OCI-LY7 (cell line): ENCODE measurements at regions not wholly inside any gene's neighbourhood (a gene's known extent, or its start where the extent isn't known, plus 50 kb on each side); places are given as distances from the start of the nearest gene placed in this dataset.

ENCODE experiments used
- BruUV-seq: library from RNA; stranded (reverse); fragments of 400-500 nt; replicated peaks from 2 replicates; lab custom pipeline; 2021; lab: Mats Ljungman, UMichigan
- CTCF ChIA-PET: fragments of 300-600 bp; sonication (Branson Sonifier 250); formaldehyde crosslinking; loops from one replicate; lab custom pipeline; 2022; ENCODE audit warnings: antibody characterized with exemption; ENCODE audit not compliant: unreplicated experiment; lab: Charles Lee
- POLR2A ChIA-PET: fragments of 300-600 bp; sonication (Branson Sonifier 250); formaldehyde crosslinking; loops from one replicate; lab custom pipeline; 2022; ENCODE audit warnings: antibody characterized with exemption; lab: Charles Lee
- DNase-seq: peaks from one replicate; pipeline ENCODE4 v3.0.0-alpha.2; 2015; ENCODE audit warnings: low spot score
- H2AFZ ChIP-seq: fragments of 200-600 bp; sonication (generic), shearing (Covaris generic); 2 replicates; pipeline ENCODE4 v1.6.1; 2014; ENCODE audit warnings: mild to moderate bottlenecking, antibody characterized with exemption, low read length, moderate library complexity
- H3K27ac ChIP-seq: fragments of 200-600 bp; sonication (generic); 2 replicates; pipeline ENCODE4 v1.5.1; 2014; ENCODE audit warnings: mixed run types, low read depth, mild to moderate bottlenecking, moderate library complexity, low read length, inconsistent platforms; ENCODE audit not compliant: poor library complexity, severe bottlenecking
- H3K36me3 ChIP-seq: fragments of 200-600 bp; sonication (generic); 2 replicates; pipeline ENCODE4 v1.6.1; 2014; ENCODE audit warnings: mild to moderate bottlenecking, antibody characterized with exemption, low read length, moderate library complexity, mixed read lengths; ENCODE audit not compliant: insufficient read depth
- H3K4me1 ChIP-seq: fragments of 200-600 bp; sonication (generic); 2 replicates; pipeline ENCODE4 v1.5.1; 2014; ENCODE audit warnings: mild to moderate bottlenecking, low read length; ENCODE audit not compliant: insufficient read depth, poor library complexity, severe bottlenecking
- H3K4me2 ChIP-seq: fragments of 200-600 bp; sonication (generic); 2 replicates; pipeline ENCODE4 v1.6.1; 2014; ENCODE audit warnings: mild to moderate bottlenecking, low read length
- H3K4me3 ChIP-seq: fragments of 200-600 bp; sonication (generic); 2 replicates; pipeline ENCODE4 v1.5.1; 2014; ENCODE audit warnings: mild to moderate bottlenecking, low read depth, low read length; ENCODE audit not compliant: poor library complexity, severe bottlenecking
- H3K79me2 ChIP-seq: fragments of 200-600 bp; sonication (generic); 2 replicates; pipeline ENCODE4 v1.6.1; 2016; ENCODE audit warnings: low read depth, mild to moderate bottlenecking, low read length, moderate library complexity, mixed read lengths; ENCODE audit not compliant: insufficient read depth
- H3K9me2 ChIP-seq: fragments of 200-600 bp; sonication (generic); 2 replicates; pipeline ENCODE4 v1.6.1; 2016; ENCODE audit warnings: mild to moderate bottlenecking, low read length, mixed read lengths; ENCODE audit not compliant: insufficient read depth
- H3K9me3 ChIP-seq: fragments of 200-600 bp; sonication (generic); 2 replicates; pipeline ENCODE4 v1.6.1; 2014; ENCODE audit warnings: mild to moderate bottlenecking, mixed run types, low read length, mixed read lengths
- H4K20me1 ChIP-seq: fragments of 200-600 bp; sonication (generic); 2 replicates; pipeline ENCODE4 v1.6.1; 2014; ENCODE audit warnings: mild to moderate bottlenecking, antibody characterized with exemption, low read length, moderate library complexity, mixed read lengths; ENCODE audit not compliant: insufficient read depth
- EZH2phosphoT487 ChIP-seq: fragments of 200-600 bp; sonication (generic); IDR thresholded peaks from 2 replicates; pipeline ENCODE4 v1.6.1; 2018; ENCODE audit warnings: low read depth, borderline replicate concordance, mild to moderate bottlenecking, mixed run types, antibody characterized with exemption, low read length, moderate library complexity, mixed read lengths
- intact Hi-C: fragments of 100-400 bp; cut with micrococcal nuclease; formaldehyde crosslinking; loops from one replicate; pipeline ENCODE4 v1.10.0; 2022; ENCODE audit not compliant: unreplicated experiment
- TF ChIP-seq, protein P1 (sequence below): fragments of 200-600 bp; sonication (generic); conservative IDR thresholded peaks from 2 replicates; pipeline ENCODE4 v1.5.1; 2014; ENCODE audit warnings: mild to moderate bottlenecking, antibody characterized with exemption, low read length, moderate library complexity, mixed read lengths

DNA sequence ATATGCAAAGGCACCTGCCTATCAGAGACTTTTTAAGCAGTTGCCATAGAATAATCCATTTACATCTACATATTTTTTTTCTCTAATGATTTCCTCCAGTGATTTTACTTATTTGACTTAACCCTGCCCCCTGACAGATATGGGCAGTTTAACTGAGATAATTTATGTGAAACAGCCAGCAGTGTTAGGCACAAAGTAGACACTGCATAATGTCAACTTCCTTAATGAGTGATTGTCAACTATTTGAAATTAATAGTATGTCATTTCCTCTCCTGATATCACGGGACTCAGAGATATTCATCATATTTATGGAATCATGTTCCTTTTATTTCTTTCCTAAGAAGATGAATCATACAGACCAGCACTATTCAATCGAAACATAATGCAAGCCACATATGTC lies 179.9 kb upstream of the ATP10A start:
- ChIA-PET CTCF (no interaction called here), POLR2A (interaction anchor here (0.6 kb wide), 1 partner anchor 521 kb away, joined by 3 read pairs; no protein-coding TSS in a partner anchor)
- Histone ChIP-seq H3K36me3 (no peaks in the 10 kb centered on the region), H3K4me3 (no peak overlapping the region), H3K27ac (no peak overlapping the region), H2AFZ (no peak overlapping the region), H3K9me3 (no peaks in the 10 kb centered on the region), H3K4me2 (no peak overlapping the region), H3K79me2 (no peaks in the 10 kb centered on the region), H3K4me1 (no peaks in the 10 kb centered on the region), H3K9me2 (no peaks in the 10 kb centered on the region), H4K20me1 (no peaks in the 10 kb centered on the region)
- no peak for TF ChIP-seq EZH2phosphoT487
- TF ChIP-seq, protein P1, sequence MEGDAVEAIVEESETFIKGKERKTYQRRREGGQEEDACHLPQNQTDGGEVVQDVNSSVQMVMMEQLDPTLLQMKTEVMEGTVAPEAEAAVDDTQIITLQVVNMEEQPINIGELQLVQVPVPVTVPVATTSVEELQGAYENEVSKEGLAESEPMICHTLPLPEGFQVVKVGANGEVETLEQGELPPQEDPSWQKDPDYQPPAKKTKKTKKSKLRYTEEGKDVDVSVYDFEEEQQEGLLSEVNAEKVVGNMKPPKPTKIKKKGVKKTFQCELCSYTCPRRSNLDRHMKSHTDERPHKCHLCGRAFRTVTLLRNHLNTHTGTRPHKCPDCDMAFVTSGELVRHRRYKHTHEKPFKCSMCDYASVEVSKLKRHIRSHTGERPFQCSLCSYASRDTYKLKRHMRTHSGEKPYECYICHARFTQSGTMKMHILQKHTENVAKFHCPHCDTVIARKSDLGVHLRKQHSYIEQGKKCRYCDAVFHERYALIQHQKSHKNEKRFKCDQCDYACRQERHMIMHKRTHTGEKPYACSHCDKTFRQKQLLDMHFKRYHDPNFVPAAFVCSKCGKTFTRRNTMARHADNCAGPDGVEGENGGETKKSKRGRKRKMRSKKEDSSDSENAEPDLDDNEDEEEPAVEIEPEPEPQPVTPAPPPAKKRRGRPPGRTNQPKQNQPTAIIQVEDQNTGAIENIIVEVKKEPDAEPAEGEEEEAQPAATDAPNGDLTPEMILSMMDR: no peak
- intact Hi-C loops: no loop called here
- DNase-seq: no peak
- no TSS peak for BruUV-seq

- no peaks in the 10 kb centered on the region for H3K79me2 ChIP-seq
- H3K9me2 ChIP-seq: no peaks in the 10 kb centered on the region
- no peaks in the 10 kb centered on the region for H3K36me3 ChIP-seq
- H3K4me2 ChIP-seq: no peak overlapping the region
- no peaks in the 10 kb centered on the region for H3K4me1 ChIP-seq
- BruUV-seq: no TSS peak
- H4K20me1 ChIP-seq: no peaks in the 10 kb centered on the region
- intact Hi-C loops: no loop called here
- CTCF ChIA-PET: no interaction called here
- H3K27ac ChIP-seq: no peak overlapping the region
- TF ChIP-seq, protein P1: no peak
- no peak for TF ChIP-seq EZH2phosphoT487
- DNase-seq: no peak
- H3K4me3 ChIP-seq: no peak overlapping the region
- no peak overlapping the region for H2AFZ ChIP-seq
- POLR2A ChIA-PET: no interaction called here
- H3K9me3 ChIP-seq: no peaks in the 10 kb centered on the region
These were observed 175.6 kb upstream of the ATP10A start for GRCh38 chr15:26038693-26039092.

DNA sequence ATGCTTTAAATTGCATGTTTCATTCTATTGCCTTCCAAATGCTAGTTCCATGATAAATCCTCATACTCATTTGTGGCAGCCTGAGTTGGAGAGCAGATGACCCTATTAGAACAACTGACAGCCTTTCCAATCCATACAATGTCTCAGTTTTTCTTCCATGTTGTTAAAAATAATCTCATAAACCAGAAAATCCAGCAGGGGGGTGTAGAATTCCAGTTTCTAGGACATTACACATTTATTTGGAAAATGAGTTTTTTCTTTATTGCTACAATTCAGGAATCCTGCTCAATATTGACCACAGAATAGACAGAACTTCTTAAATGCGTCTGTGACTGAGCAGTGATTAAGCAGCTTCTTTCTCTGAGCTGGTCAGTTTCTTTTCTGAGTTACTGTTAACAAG lies 174.2 kb upstream of the ATP10A start:
- no TSS peak for BruUV-seq
- no peaks in the 10 kb centered on the region for H3K9me2 ChIP-seq
- intact Hi-C loops: no loop called here
- no peak overlapping the region for H3K4me3 ChIP-seq
- H3K27ac ChIP-seq: no peak overlapping the region
- no peaks in the 10 kb centered on the region for H4K20me1 ChIP-seq
- no peak for TF ChIP-seq EZH2phosphoT487
- TF ChIP-seq, protein P1: no peak
- no peaks in the 10 kb centered on the region for H3K36me3 ChIP-seq
- H3K9me3 ChIP-seq: no peaks in the 10 kb centered on the region
- no peak for DNase-seq
- POLR2A ChIA-PET: no interaction called here
- H2AFZ ChIP-seq: no peak overlapping the region
- no peaks in the 10 kb centered on the region for H3K4me1 ChIP-seq
- H3K4me2 ChIP-seq: no peak overlapping the region
- CTCF ChIA-PET: no interaction called here
- no peaks in the 10 kb centered on the region for H3K79me2 ChIP-seq
